NCI-H2196 treated with DMSO at 0.1 percent for 48 hours (cell line): ENCODE measurements at regions not wholly inside any gene's neighbourhood (a gene's known extent, or its start where the extent isn't known, plus 50 kb on each side); places are given as distances from the start of the nearest gene placed in this dataset.
"Not testable (repeated sequence)": the region's sequence is repeated elsewhere in the genome, so short reads cannot be mapped to it uniquely, and the experiment has no call there.

Experiments used
- DNase-seq: peaks from one replicate; lab custom pipeline; 2025; ENCODE audit not compliant: unreplicated experiment; lab: John Stamatoyannopoulos, UW

- no peak for DNase-seq
Measured at GRCh38 chr3:8338424-8338823, 163.2 kb upstream of the LMCD1 start.

DNA sequence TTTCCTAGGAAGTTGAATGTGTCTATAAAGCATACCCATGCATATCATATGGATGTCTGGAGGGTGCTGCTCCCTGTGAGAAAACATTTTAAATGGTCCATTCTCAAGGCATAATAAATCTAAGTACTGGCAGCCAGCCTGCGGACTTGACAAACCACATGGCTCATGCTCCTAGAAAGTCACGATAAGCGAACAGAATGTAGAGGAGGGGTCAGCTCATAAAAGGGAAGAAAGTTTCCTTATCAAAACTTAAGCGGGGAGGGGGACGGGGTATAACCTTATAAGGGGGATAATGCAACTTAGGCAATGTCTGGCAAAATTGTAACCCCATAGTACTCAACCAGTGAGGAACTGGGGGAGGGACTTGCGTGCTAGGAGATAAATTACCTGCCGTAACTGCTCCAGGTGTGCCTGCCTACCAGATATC, 159.8 kb upstream of the LMCD1 start:
- no peak for DNase-seq

DNA sequence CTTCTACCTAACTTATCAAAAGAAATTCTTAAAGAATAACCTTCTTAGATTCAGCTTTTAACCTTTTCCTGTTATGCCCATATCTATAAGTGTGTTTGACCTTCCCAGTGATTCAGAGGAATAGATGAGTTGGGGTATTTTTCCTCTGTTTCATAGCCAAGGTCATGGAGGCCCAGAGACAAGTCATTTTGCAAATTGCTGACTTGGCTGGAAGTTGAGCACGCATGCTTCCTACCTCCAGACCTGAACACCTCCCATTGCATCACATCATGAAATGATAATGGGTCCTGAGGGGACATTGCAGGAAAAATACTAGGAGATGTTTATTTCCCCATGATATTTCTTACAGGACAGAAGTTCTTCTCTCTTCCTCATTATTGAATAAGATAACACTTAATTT, 158.6 kb upstream of the LMCD1 start:
- DNase-seq: no peak

GRCh38 chr3:8345398-8345797, 156.2 kb upstream of the LMCD1 start:
- no peak for DNase-seq

GRCh38 chr3:8348076-8348475, 153.5 kb upstream of the LMCD1 start:
- DNase-seq: no peak

DNA sequence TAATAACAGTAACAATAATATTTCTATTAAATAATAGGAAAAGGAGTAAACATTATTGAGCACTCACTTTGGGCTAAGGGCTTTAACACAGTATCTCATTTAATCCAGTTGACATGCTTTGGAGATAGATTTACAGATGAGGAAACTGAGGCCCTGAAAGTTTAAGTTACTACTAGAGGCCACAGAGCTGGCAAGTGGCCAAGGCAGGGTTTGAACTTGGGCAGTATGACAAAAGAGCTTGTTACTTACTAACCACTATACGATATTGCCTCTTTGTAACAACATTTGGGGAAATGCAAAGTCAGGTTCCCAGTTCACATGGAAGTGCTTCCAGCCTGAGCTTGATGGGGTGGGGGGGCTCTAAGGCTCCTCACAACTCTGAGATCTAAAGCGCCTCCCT, 149.1 kb upstream of the LMCD1 start:
- no peak for DNase-seq

GRCh38 chr3:8353364-8353763, 148.3 kb upstream of the LMCD1 start:
- no peak for DNase-seq

GRCh38 chr3:8355346-8355745, 146.3 kb upstream of the LMCD1 start:
- DNase-seq: no peak

GRCh38 chr3:8356066-8356465, 145.6 kb upstream of the LMCD1 start:
- not testable (repeated sequence) for DNase-seq

DNA sequence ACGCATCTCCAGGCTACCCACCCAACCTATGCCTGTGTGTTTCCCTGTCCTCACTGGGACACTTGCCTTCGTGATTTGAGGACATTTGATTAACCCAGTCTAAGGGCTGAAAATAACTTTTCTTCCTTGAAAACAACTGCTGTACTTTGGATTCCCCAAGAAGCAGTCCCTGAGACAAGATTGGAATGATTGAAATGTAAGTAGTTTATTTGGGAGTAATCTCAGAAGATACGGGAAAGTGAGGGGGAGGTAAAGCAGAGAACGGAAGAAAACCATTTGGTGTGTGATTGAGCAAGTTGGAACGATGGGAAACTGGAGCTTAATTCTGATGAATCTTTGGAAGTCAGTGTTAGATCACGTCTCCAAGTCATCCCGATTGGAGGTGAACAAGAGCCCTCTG, 143.8 kb upstream of the LMCD1 start:
- no peak for DNase-seq

GRCh38 chr3:8359133-8359532, 142.5 kb upstream of the LMCD1 start:
- DNase-seq: no peak

GRCh38 chr3:8363200-8363599, 138.4 kb upstream of the LMCD1 start:
- no peak for DNase-seq

GRCh38 chr3:8365541-8365940, 136.1 kb upstream of the LMCD1 start:
- no peak for DNase-seq

DNA sequence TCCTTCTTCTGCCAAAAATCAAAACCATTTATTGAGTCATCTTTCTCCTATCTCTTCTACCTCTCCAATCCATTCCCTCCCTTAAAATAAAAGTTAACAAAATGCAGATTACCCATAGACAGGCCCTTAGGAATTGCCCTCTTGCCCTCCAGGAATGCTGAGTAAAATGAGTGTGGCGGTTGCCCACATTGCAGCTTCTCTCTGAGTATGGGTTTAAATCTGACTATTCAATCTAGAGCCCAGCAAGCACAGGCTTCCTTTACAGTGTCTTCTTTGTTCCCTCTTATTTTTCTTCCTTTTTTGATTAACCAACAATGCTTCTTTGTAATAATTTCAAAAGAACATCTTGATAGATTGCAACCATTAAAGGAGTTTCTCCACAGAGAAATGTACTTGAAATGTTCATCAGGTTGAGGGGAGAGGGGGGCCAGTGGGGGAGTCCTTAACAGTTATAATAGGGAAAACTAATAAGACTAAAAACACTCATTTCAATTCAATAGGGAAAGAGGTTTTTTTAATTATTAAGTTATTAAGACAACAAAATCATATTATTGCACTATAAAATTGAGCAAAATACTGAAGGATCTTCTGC, 135.3 kb upstream of the LMCD1 start:
- DNase-seq: no peak

DNA sequence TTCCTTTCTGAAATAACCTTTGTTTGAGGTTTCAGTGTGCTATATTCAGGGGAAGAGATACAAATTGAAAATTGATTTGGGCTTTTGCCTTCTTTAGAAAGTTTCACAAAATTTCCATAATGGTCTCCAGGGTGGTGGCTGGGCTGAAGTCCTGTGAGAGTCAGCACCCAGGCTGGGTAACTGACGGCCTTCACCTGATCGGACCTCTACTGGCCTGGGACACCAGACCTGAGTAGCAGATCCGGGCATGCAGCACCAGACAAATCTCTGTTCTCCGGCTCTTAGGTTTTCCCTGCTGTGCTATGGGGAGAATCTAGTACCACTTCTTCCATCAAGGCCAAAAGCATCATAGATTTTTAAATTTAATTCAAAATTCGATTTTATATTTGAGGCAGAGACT, 133.0 kb upstream of the LMCD1 start:
- no peak for DNase-seq

DNA sequence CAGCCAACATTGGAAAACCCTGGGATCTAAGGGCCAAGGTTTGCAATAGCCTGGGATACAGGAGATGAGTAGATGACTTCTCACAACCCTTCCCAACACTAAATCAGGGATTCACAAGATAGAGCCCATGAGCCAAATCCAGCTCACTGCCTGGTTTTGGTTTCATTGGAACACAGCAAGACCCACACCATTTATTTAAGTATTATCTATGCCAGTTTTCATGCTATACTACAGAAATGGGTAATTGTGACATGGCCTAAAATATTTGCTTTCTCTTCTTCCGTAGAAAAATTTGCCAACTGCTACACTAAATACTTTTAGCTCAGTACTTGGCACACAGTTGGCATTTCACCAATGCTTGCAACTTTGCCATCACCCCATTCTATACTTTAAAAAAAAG, 132.0 kb upstream of the LMCD1 start:
- DNase-seq: no peak

DNA sequence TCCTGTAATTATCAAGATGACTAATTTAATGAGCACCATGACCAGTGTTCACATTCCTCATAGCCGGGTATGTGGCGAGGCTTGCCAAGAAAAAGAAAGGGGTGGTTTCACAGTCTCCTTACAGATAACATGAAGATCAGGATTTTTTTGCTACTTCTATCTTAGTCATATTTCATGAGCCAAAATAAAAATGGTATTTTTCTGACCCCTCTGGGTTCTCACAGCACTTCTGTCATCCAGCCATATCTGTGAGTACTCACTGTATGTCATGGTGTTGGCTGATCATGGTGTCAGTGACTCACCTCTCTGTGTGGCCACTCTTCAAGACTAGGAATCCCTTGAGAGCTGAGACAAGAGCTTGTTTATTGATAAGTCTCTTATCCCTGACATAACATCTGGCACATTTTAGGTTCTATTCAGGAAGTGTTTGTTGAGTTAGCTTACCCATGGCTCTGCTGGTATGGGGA, 130.5 kb upstream of the LMCD1 start:
- no peak for DNase-seq

GRCh38 chr3:8371960-8372463, 129.6 kb upstream of the LMCD1 start:
- DNase-seq: no peak

DNA sequence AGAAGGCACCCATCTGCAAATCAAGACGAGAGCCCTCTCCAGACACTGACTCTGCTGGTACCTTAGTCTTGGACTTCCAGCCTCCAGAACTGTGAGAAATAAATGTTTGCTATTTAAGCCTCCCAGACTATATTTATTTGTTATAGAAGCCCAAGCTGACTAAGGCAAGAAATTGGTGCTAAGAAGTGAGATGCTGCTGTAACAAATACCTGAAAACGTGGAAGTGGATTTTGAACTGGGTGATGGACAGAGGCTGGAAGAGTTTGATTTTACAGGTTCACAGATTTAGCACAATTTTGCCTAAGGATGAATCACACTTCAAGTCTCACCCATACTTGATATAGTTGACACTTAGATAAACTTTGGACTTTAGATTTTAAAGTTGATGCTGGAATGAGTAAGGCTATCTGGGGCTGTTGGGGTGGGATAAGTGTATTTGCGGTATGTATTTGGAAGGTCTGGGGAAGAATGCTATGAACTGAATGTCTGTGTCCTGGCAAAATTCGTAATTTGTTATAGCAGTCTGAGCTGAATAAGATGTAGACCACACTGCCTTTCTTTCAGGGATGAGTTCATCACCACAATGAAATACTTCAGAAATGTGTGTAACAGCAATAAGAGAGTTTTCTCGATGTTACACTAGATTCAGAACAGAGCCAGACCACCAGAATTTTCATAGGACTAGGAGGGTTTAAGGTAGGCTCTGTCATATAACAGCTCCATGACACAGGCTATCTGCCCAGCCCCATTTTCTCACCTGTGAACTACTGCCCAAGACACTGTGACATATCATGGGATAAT, 120.5 kb upstream of the LMCD1 start:
- DNase-seq: no peak

GRCh38 chr3:8385848-8386620, 115.6 kb upstream of the LMCD1 start:
- no peak for DNase-seq

DNA sequence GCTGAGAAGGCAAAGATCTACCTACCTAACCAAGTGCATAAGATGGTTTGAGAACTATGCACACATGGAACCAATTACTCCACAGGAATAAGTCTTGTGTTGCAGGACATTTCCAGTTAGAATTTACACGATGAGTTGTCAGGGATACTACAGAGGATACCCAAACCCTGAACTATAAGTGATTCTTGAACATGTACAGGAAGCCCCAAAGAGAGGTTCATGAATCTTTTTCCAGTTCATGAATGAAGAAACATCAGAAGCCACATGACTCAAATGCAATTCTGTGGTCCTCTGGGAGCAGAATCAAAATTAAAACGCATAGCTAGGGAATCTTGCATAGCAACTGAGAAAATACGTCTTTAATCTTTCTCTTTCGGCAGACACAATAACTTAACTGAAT, 114.1 kb upstream of the LMCD1 start:
- DNase-seq: no peak

DNA sequence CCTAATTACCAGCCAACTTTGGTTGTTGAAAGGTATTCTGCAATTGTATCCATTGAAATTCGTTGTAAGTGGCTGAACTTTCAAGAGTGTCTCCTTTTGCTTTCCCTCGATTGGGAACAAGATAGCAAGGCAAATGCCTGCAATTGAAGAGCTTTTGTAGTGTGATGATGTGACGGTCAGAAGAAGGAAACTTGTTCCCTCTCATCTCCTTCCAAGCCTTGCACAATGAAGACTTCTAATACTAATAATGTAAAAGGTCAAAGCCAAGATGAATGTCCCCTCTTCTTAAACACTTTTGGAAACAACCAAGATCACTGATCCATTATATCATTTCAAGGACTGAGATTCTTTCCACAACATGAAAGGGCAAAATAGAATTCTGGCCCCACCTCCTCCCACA, 101.9 kb upstream of the LMCD1 start:
- no peak for DNase-seq
